GM23338 (cell line): ENCODE measurements at regions not wholly inside any gene's neighbourhood (a gene's known extent, or its start where the extent isn't known, plus 50 kb on each side); places are given as distances from the start of the nearest gene placed in this dataset.

Source experiments
- ATAC-seq: fragments of 200-7000 bp; cut with Tn5 transposase; 3 replicates; pipeline ENCODE4 v1.9.1; 2020
- DNase-seq: peaks from one replicate; pipeline ENCODE4 v3.0.0-alpha.2; 2015; ENCODE audit warnings: low spot score
- H2AFZ ChIP-seq: fragments of 200-600 bp; sonication (generic); 2 replicates; pipeline ENCODE4 v1.8.0; 2016; ENCODE audit warnings: antibody characterized with exemption, mild to moderate bottlenecking, moderate library complexity
- H3F3A ChIP-seq: fragments of 200-600 bp; sonication (generic); replicated peaks from 2 replicates; pipeline ENCODE4 v1.8.0; 2017; ENCODE audit warnings: antibody characterized with exemption, mixed run types, low read depth
- H3K27ac ChIP-seq: fragments of 200-600 bp; sonication (generic); 2 replicates; pipeline ENCODE4 v1.6.1; 2016; ENCODE audit warnings: low read depth
- H3K27me3 ChIP-seq: fragments of 200-600 bp; sonication (generic); 2 replicates; pipeline ENCODE4 v1.8.0; 2016; ENCODE audit warnings: mild to moderate bottlenecking, mixed run types, moderate library complexity; ENCODE audit not compliant: insufficient read depth
- H3K36me3 ChIP-seq: fragments of 200-600 bp; sonication (generic); 2 replicates; pipeline ENCODE4 v1.8.0; 2016; ENCODE audit warnings: mild to moderate bottlenecking; ENCODE audit not compliant: insufficient read depth
- H3K4me1 ChIP-seq: fragments of 200-600 bp; sonication (generic); 2 replicates; pipeline ENCODE4 v1.8.0; 2016; ENCODE audit warnings: mild to moderate bottlenecking, moderate library complexity; ENCODE audit not compliant: insufficient read depth
- H3K4me2 ChIP-seq: fragments of 200-600 bp; sonication (generic); 2 replicates; pipeline ENCODE4 v1.7.1; 2017; ENCODE audit warnings: mixed run types
- H3K4me3 ChIP-seq: fragments of 200-600 bp; sonication (generic); 2 replicates; pipeline ENCODE4 v1.6.1; 2016; ENCODE audit warnings: mixed run types
- H3K79me2 ChIP-seq: fragments of 200-600 bp; sonication (generic); replicated peaks from 2 replicates; pipeline ENCODE4 v1.8.0; 2017; ENCODE audit warnings: mild to moderate bottlenecking; ENCODE audit not compliant: insufficient read depth
- H3K9me2 ChIP-seq: fragments of 200-600 bp; sonication (generic); 2 replicates; pipeline ENCODE4 v1.8.0; 2017; ENCODE audit not compliant: insufficient read depth
- H4K20me1 ChIP-seq: fragments of 200-600 bp; sonication (generic); replicated peaks from 2 replicates; pipeline ENCODE4 v1.8.0; 2017; ENCODE audit warnings: mild to moderate bottlenecking; ENCODE audit not compliant: insufficient read depth
- H3K27ac Mint-ChIP-seq: 2 replicates; pipeline ENCODE4 v1.8.0; 2020; ENCODE audit warnings: inconsistent platforms, mild to moderate bottlenecking, moderate library complexity, mixed read lengths
- H3K27me3 Mint-ChIP-seq: 3 replicates; pipeline ENCODE4 v1.8.0; 2022; ENCODE audit warnings: low read depth, mild to moderate bottlenecking, moderate library complexity, mixed read lengths, inconsistent platforms; ENCODE audit not compliant: insufficient read depth, poor library complexity
- H3K36me3 Mint-ChIP-seq: 3 replicates; pipeline ENCODE4 v1.8.0; 2021; ENCODE audit warnings: low read depth, mild to moderate bottlenecking, inconsistent platforms, moderate library complexity, mixed read lengths
- H3K4me1 Mint-ChIP-seq: 3 replicates; pipeline ENCODE4 v1.8.0; 2020; ENCODE audit warnings: mild to moderate bottlenecking, inconsistent platforms, mixed read lengths
- H3K4me3 Mint-ChIP-seq: 3 replicates; pipeline ENCODE4 v1.8.0; 2021; ENCODE audit warnings: moderate library complexity, mild to moderate bottlenecking, inconsistent platforms, mixed read lengths
- H3K9me3 Mint-ChIP-seq: 3 replicates; pipeline ENCODE4 v1.8.0; 2020; ENCODE audit warnings: moderate library complexity, mild to moderate bottlenecking, inconsistent platforms, mixed read lengths
- CREB1 ChIP-seq: fragments of 250-450 bp; sonication (Bioruptor Pico); IDR thresholded peaks from 2 replicates; pipeline ENCODE4 v1.5.0; 2020; ENCODE audit warnings: low read depth, mild to moderate bottlenecking, moderate library complexity
- ETS1 ChIP-seq: IDR thresholded peaks from 2 replicates; pipeline ENCODE4 v1.6.1; 2016; ENCODE audit warnings: antibody characterized with exemption
- EZH2 ChIP-seq: fragments of 200-600 bp; sonication (generic); IDR thresholded peaks from one replicate; pipeline ENCODE4 v1.8.0; 2017; ENCODE audit warnings: antibody characterized with exemption, mild to moderate bottlenecking, low read depth; ENCODE audit not compliant: unreplicated experiment
- EZH2phosphoT487 ChIP-seq: fragments of 200-600 bp; sonication (generic); IDR thresholded peaks from one replicate; pipeline ENCODE4 v1.8.1; 2018; ENCODE audit warnings: antibody characterized with exemption; ENCODE audit not compliant: unreplicated experiment
- JUNB ChIP-seq: IDR thresholded peaks from one replicate; pipeline ENCODE4 v1.6.1; 2016; ENCODE audit warnings: antibody characterized with exemption; ENCODE audit not compliant: unreplicated experiment
- NANOG ChIP-seq: IDR thresholded peaks from 2 replicates; pipeline ENCODE4 v1.6.1; 2016; ENCODE audit warnings: antibody characterized with exemption, borderline replicate concordance
- POLR2AphosphoS5 ChIP-seq: IDR thresholded peaks from 2 replicates; pipeline ENCODE4 v1.6.1; 2016; ENCODE audit warnings: antibody characterized with exemption, low read depth
- REST ChIP-seq: IDR thresholded peaks from one replicate; pipeline ENCODE4 v1.6.1; 2018; ENCODE audit warnings: antibody characterized with exemption; ENCODE audit not compliant: unreplicated experiment
- STAT1 ChIP-seq: IDR thresholded peaks from one replicate; pipeline ENCODE4 v1.6.1; 2016; ENCODE audit warnings: antibody characterized with exemption; ENCODE audit not compliant: unreplicated experiment
- ZNF114 ChIP-seq: fragments of 250-450 bp; sonication (Bioruptor Pico); IDR thresholded peaks from 2 replicates; pipeline ENCODE4 v1.5.0; 2020; ENCODE audit warnings: mild to moderate bottlenecking, moderate library complexity
- ZNF331 ChIP-seq: fragments of 250-450 bp; sonication (Bioruptor Pico); IDR thresholded peaks from 2 replicates; pipeline ENCODE4 v1.5.0; 2020; ENCODE audit warnings: low read depth, mild to moderate bottlenecking, moderate library complexity
- ZNF462 ChIP-seq: fragments of 250-450 bp; sonication (Bioruptor Pico); IDR thresholded peaks from 2 replicates; pipeline ENCODE4 v1.5.0; 2020; ENCODE audit warnings: mild to moderate bottlenecking, moderate library complexity
- TF ChIP-seq, protein P1 (sequence below), 2 experiments: fragments of 200-600 bp in 1 of 2; sonication (generic) in 1 of 2; conservative IDR thresholded peaks; 2 replicates each; pipeline versions ENCODE4 v1.5.1 to v1.6.1; 2016 to 2017; ENCODE audit warnings: antibody characterized with exemption in 2 of 2, low read depth in 2 of 2, mild to moderate bottlenecking in 2 of 2, moderate library complexity in 1 of 2

GRCh38 chr1:82464362-82465001 lies 663.7 kb downstream of the ADGRL2 start:
- TF ChIP-seq EZH2phosphoT487 = no peak
- no peak for TF ChIP-seq POLR2AphosphoS5
- no peak for TF ChIP-seq EZH2
- TF ChIP-seq, protein P1, sequence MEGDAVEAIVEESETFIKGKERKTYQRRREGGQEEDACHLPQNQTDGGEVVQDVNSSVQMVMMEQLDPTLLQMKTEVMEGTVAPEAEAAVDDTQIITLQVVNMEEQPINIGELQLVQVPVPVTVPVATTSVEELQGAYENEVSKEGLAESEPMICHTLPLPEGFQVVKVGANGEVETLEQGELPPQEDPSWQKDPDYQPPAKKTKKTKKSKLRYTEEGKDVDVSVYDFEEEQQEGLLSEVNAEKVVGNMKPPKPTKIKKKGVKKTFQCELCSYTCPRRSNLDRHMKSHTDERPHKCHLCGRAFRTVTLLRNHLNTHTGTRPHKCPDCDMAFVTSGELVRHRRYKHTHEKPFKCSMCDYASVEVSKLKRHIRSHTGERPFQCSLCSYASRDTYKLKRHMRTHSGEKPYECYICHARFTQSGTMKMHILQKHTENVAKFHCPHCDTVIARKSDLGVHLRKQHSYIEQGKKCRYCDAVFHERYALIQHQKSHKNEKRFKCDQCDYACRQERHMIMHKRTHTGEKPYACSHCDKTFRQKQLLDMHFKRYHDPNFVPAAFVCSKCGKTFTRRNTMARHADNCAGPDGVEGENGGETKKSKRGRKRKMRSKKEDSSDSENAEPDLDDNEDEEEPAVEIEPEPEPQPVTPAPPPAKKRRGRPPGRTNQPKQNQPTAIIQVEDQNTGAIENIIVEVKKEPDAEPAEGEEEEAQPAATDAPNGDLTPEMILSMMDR (conservative IDR thresholded peaks at IDR 0.05; ENCODE audit: low read depth in 2 of 2) = no peak
- TF ChIP-seq ETS1 = no peak
- no peak for TF ChIP-seq ZNF462 (CRISPR knock-in tag)
- TF ChIP-seq ZNF331 (CRISPR knock-in tag) = no peak
- TF ChIP-seq JUNB = no peak
- TF ChIP-seq ZNF114 (CRISPR knock-in tag) = no peak
- TF ChIP-seq CREB1 = no peak
- no peak for TF ChIP-seq STAT1
- TF ChIP-seq NANOG = no peak
- TF ChIP-seq REST = no peak
- no peaks in the 10 kb centered on the region for H3K36me3 ChIP-seq
- no peak overlapping the region for H3K4me3 ChIP-seq
- DNase-seq = peak; percentile 3
- no peaks in the 10 kb centered on the region for H3K36me3 Mint-ChIP-seq
- H3K4me3 Mint-ChIP-seq = no peak overlapping the region
- H3K9me3 Mint-ChIP-seq = no peaks in the 10 kb centered on the region
- H3K27ac ChIP-seq = no peak overlapping the region
- no peaks in the 10 kb centered on the region for H4K20me1 ChIP-seq
- no peak overlapping the region for H3K4me2 ChIP-seq
- no peaks in the 10 kb centered on the region for H3K79me2 ChIP-seq
- H3K4me1 Mint-ChIP-seq = peaks cover 5% of the 10 kb centered on the region
- ATAC-seq = peak; percentile 45; the same call in 2 of the 3 replicates
- H3K27me3 ChIP-seq = no peaks in the 10 kb centered on the region
- peak overlapping the region; percentile 56; the same call in 1 of the 2 replicates for H3K27ac Mint-ChIP-seq
- H3K27me3 Mint-ChIP-seq = no peaks in the 10 kb centered on the region
- no peak overlapping the region for H2AFZ ChIP-seq
- H3F3A ChIP-seq = no peaks in the 10 kb centered on the region
- no peaks in the 10 kb centered on the region for H3K4me1 ChIP-seq
- no peaks in the 10 kb centered on the region for H3K9me2 ChIP-seq
